ENCODE measurements at regions not wholly inside any gene's neighbourhood (a gene's known extent, or its start where the extent isn't known, plus 50 kb on each side); places are given as distances from the start of the nearest gene placed in this dataset.
A peak's percentile ranks its signal among the peaks of the same experiment; 100 is the strongest.

- no peaks in the 10 kb centered on the region for H4K20me1 ChIP-seq (ENCODE audit: insufficient read depth, low read length)
Observed at GRCh38 chr2:5368263-5368662, 323.9 kb upstream of the SOX11 start.

GRCh38 chr2:5369510-5369909 lies 322.7 kb upstream of the SOX11 start:
- ChIA-PET POLR2A (no interaction called here), CTCF (ENCODE audit: low intra/inter-chr PET ratio, low total read pairs) (no interaction called here)
- FAIRE-seq = no peak
- no peak for TF ChIP-seq ZNF576 (CRISPR knock-in tag; IDR thresholded peaks at IDR 0.05)
- no peak for TF ChIP-seq ZNF160 (CRISPR knock-in tag; IDR thresholded peaks at IDR 0.05)
- no peak for TF ChIP-seq BCLAF1 (IDR thresholded peaks at IDR 0.05)
- TF ChIP-seq PTBP1 (IDR thresholded peaks at IDR 0.05; ENCODE audit: low read depth, low read length, poor library complexity, severe bottlenecking) = no peak
- TF ChIP-seq ZNF510 (CRISPR knock-in tag; IDR thresholded peaks at IDR 0.05; ENCODE audit: low read depth) = no peak
- no peak for TF ChIP-seq FOXO1 (CRISPR knock-in tag; IDR thresholded peaks at IDR 0.05)
- TF ChIP-seq MED13 (CRISPR knock-in tag; IDR thresholded peaks at IDR 0.05) = no peak
- TF ChIP-seq ZNF772 (CRISPR knock-in tag; IDR thresholded peaks at IDR 0.05) = no peak
- 40% methylated on average over 7 of the region's 7 CpGs for WGBS (ENCODE audit: low lambda C conversion rate)
- Histone ChIP-seq H3K27ac (ENCODE audit: extremely low read length, insufficient read depth, low read length) (no peak overlapping the region), H3K4me1 (ENCODE audit: insufficient read depth, low read length) (peaks cover 3% of the 10 kb centered on the region), H3K9me3 (ENCODE audit: low read length) (no peaks in the 10 kb centered on the region), H4K20me1 (ENCODE audit: insufficient read depth, low read length) (no peaks in the 10 kb centered on the region), H3K27me3 (ENCODE audit: control insufficient read depth in 1 of 2, insufficient read depth in 2 of 2, low read length in 2 of 2) (no peaks in the 10 kb centered on the region; a peak in 1 of 5 replicates), H3K4me2 (ENCODE audit: low read depth, low read length) (no peak overlapping the region), H2AFZ (ENCODE audit: low read length) (no peak overlapping the region), H3K9ac (ENCODE audit: insufficient read depth, low read depth, low read length) (no peak overlapping the region), H3K4me3 (replicated peaks in 1 of 3; ENCODE audit: insufficient read depth in 1 of 3, low read depth in 2 of 3, low read length in 3 of 3) (no peak overlapping the region), H3K79me2 (ENCODE audit: insufficient read depth, low read length) (no peaks in the 10 kb centered on the region), H3K36me3 (replicated peaks in 1 of 2; ENCODE audit: control insufficient read depth in 1 of 2, insufficient read depth in 2 of 2, low read length in 2 of 2) (no peaks in the 10 kb centered on the region)
- in situ Hi-C loops (cut with HindIII; ENCODE audit: extremely low pct_ligation_motif_present, low pct_unique_long_range_greater_than_20kb) = loop anchor here (10.0 kb wide), 1 partner anchor 1415 kb away; no protein-coding TSS in a partner anchor
- no peak for ATAC-seq
- BruUV-seq (replicated peaks) = no TSS peak
- DNase-seq (ENCODE audit: low spot score) = no peak
- intact Hi-C loops (cut with micrococcal nuclease; ENCODE audit: unreplicated experiment) = loop anchor here (5.0 kb wide), 1 partner anchor 1017 kb away; no protein-coding TSS in a partner anchor

More at GRCh38 chr2:5368263-5368662, 323.9 kb upstream of the SOX11 start:
- H3K27ac ChIP-seq (ENCODE audit: extremely low read length, insufficient read depth, low read length) = no peak overlapping the region
- BruUV-seq (replicated peaks) = no TSS peak
- H3K4me1 ChIP-seq (ENCODE audit: insufficient read depth, low read length) = no peaks in the 10 kb centered on the region
- TF ChIP-seq SMARCC2 (IDR thresholded peaks at IDR 0.05) (no peak), STAG1 (CRISPR knock-in tag; IDR thresholded peaks at IDR 0.05) (peak; percentile 14; the same call in 1 of the 2 replicates), TEAD3 (CRISPR knock-in tag; optimal IDR thresholded peaks at IDR 0.05; ENCODE audit: borderline replicate concordance) (peak; percentile 83)
- H3K9me3 ChIP-seq (ENCODE audit: low read length) = no peaks in the 10 kb centered on the region
- intact Hi-C loops (cut with micrococcal nuclease; ENCODE audit: unreplicated experiment) (loop anchor here (5.0 kb wide), 1 partner anchor 1016 kb away; no protein-coding TSS in a partner anchor), in situ Hi-C loops (cut with HindIII; ENCODE audit: extremely low pct_ligation_motif_present, low pct_unique_long_range_greater_than_20kb) (loop anchor here (10.0 kb wide), 1 partner anchor 1413 kb away; no protein-coding TSS in a partner anchor)
- H3K4me3 ChIP-seq (replicated peaks in 1 of 3; ENCODE audit: insufficient read depth in 1 of 3, low read depth in 2 of 3, low read length in 3 of 3) = no peak overlapping the region
- 21% methylated on average over 7 of the region's 7 CpGs for WGBS (ENCODE audit: low lambda C conversion rate)
- no peaks in the 10 kb centered on the region for H3K79me2 ChIP-seq (ENCODE audit: insufficient read depth, low read length)
- no peak for ATAC-seq
- ChIA-PET CTCF (ENCODE audit: low intra/inter-chr PET ratio, low total read pairs) (no interaction called here), POLR2A (no interaction called here)
- no peaks in the 10 kb centered on the region for H3K36me3 ChIP-seq (replicated peaks in 1 of 2; ENCODE audit: control insufficient read depth in 1 of 2, insufficient read depth in 2 of 2, low read length in 2 of 2)
- no peak for FAIRE-seq
- H3K9ac ChIP-seq (ENCODE audit: insufficient read depth, low read depth, low read length) = no peak overlapping the region
- no peak overlapping the region for H2AFZ ChIP-seq (ENCODE audit: low read length)
- H3K4me2 ChIP-seq (ENCODE audit: low read depth, low read length) = no peak overlapping the region
- H3K27me3 ChIP-seq (ENCODE audit: control insufficient read depth in 1 of 2, insufficient read depth in 2 of 2, low read length in 2 of 2) = no peaks in the 10 kb centered on the region; a peak in 1 of 5 replicates
- DNase-seq (ENCODE audit: low spot score) = no peak
